ENCODE measurements at regions not wholly inside any gene's neighbourhood (a gene's known extent, or its start where the extent isn't known, plus 50 kb on each side); places are given as distances from the start of the nearest gene placed in this dataset.

GRCh38 chr3:8441969-8442559 is 59.6 kb upstream of the LMCD1 start:
- peaks cover 4% of the 10 kb centered on the region for H3K27me3 Mint-ChIP-seq (ENCODE audit: low read depth)
- H3K36me3 Mint-ChIP-seq (ENCODE audit: low read depth): no peaks in the 10 kb centered on the region
- no peaks in the 10 kb centered on the region for H3K4me1 Mint-ChIP-seq (ENCODE audit: low read depth)
- H3K9me3 Mint-ChIP-seq: no peaks in the 10 kb centered on the region
- no peak overlapping the region for H3K27ac Mint-ChIP-seq
- no peak overlapping the region for H3K4me3 Mint-ChIP-seq
- no peak for DNase-seq (ENCODE audit: low spot score)

- H3K4me1 Mint-ChIP-seq (ENCODE audit: low read depth): no peaks in the 10 kb centered on the region
- H3K36me3 Mint-ChIP-seq (ENCODE audit: low read depth): no peaks in the 10 kb centered on the region
- no peak overlapping the region for H3K4me3 Mint-ChIP-seq
- no peaks in the 10 kb centered on the region for H3K9me3 Mint-ChIP-seq
- no peak for DNase-seq (ENCODE audit: low spot score)
- H3K27me3 Mint-ChIP-seq (ENCODE audit: low read depth): peaks cover 4% of the 10 kb centered on the region
- H3K27ac Mint-ChIP-seq: no peak overlapping the region
Measured at GRCh38 chr3:8442993-8443650, 58.5 kb upstream of the LMCD1 start.

GRCh38 chr3:8443829-8444791 is 57.5 kb upstream of the LMCD1 start:
- no peak overlapping the region for H3K27ac Mint-ChIP-seq
- peaks cover 4% of the 10 kb centered on the region for H3K27me3 Mint-ChIP-seq (ENCODE audit: low read depth)
- H3K36me3 Mint-ChIP-seq (ENCODE audit: low read depth): no peaks in the 10 kb centered on the region
- no peak overlapping the region for H3K4me3 Mint-ChIP-seq
- no peaks in the 10 kb centered on the region for H3K9me3 Mint-ChIP-seq
- H3K4me1 Mint-ChIP-seq (ENCODE audit: low read depth): no peaks in the 10 kb centered on the region
- no peak for DNase-seq (ENCODE audit: low spot score)

- Mint-ChIP-seq H3K27me3 (ENCODE audit: low read depth) (peaks cover 4% of the 10 kb centered on the region), H3K27ac (no peak overlapping the region), H3K4me3 (no peak overlapping the region), H3K9me3 (no peaks in the 10 kb centered on the region), H3K36me3 (ENCODE audit: low read depth) (no peaks in the 10 kb centered on the region), H3K4me1 (ENCODE audit: low read depth) (no peaks in the 10 kb centered on the region)
- no peak for DNase-seq (ENCODE audit: low spot score)
Measured at GRCh38 chr3:8444883-8445282, 56.7 kb upstream of the LMCD1 start.

GRCh38 chr3:8445861-8446260 is 55.8 kb upstream of the LMCD1 start:
- Mint-ChIP-seq H3K27ac (no peak overlapping the region), H3K9me3 (no peaks in the 10 kb centered on the region), H3K27me3 (ENCODE audit: low read depth) (peaks cover 4% of the 10 kb centered on the region), H3K36me3 (ENCODE audit: low read depth) (no peaks in the 10 kb centered on the region), H3K4me1 (ENCODE audit: low read depth) (no peaks in the 10 kb centered on the region), H3K4me3 (no peak overlapping the region)
- DNase-seq (ENCODE audit: low spot score): no peak

GRCh38 chr3:8446845-8447244 is 54.8 kb upstream of the LMCD1 start:
- no peak for DNase-seq (ENCODE audit: low spot score)
- Mint-ChIP-seq H3K36me3 (ENCODE audit: low read depth) (no peaks in the 10 kb centered on the region), H3K4me1 (ENCODE audit: low read depth) (no peaks in the 10 kb centered on the region), H3K27me3 (ENCODE audit: low read depth) (peaks cover 4% of the 10 kb centered on the region), H3K9me3 (no peaks in the 10 kb centered on the region), H3K27ac (no peak overlapping the region), H3K4me3 (no peak overlapping the region)

- H3K4me3 Mint-ChIP-seq: no peak overlapping the region
- no peaks in the 10 kb centered on the region for H3K27me3 Mint-ChIP-seq (ENCODE audit: low read depth)
- no peaks in the 10 kb centered on the region for H3K36me3 Mint-ChIP-seq (ENCODE audit: low read depth)
- no peaks in the 10 kb centered on the region for H3K4me1 Mint-ChIP-seq (ENCODE audit: low read depth)
- no peak for DNase-seq (ENCODE audit: low spot score)
- no peaks in the 10 kb centered on the region for H3K9me3 Mint-ChIP-seq
- no peak overlapping the region for H3K27ac Mint-ChIP-seq
Measured at GRCh38 chr3:8450618-8451017, 51.0 kb upstream of the LMCD1 start.

GRCh38 chr3:8451696-8452095 is 49.9 kb upstream of the LMCD1 start:
- Mint-ChIP-seq H3K27ac (no peak overlapping the region), H3K4me1 (ENCODE audit: low read depth) (no peaks in the 10 kb centered on the region), H3K4me3 (no peak overlapping the region), H3K27me3 (ENCODE audit: low read depth) (no peaks in the 10 kb centered on the region), H3K9me3 (no peaks in the 10 kb centered on the region), H3K36me3 (ENCODE audit: low read depth) (no peaks in the 10 kb centered on the region)
- no peak for DNase-seq (ENCODE audit: low spot score)
